NCI-H2107 treated with DMSO at 0.1 percent for 48 hours (cell line): ENCODE measurements at regions not wholly inside any gene's neighbourhood (a gene's known extent, or its start where the extent isn't known, plus 50 kb on each side); places are given as distances from the start of the nearest gene placed in this dataset.
A peak's percentile ranks its signal among the peaks of the same experiment; 100 is the strongest.

Experiments
- DNase-seq: peaks from one replicate; lab custom pipeline; 2025; ENCODE audit not compliant: unreplicated experiment; lab: John Stamatoyannopoulos, UW

GRCh38 chr4:161237495-161237894 is 926.3 kb downstream of the FSTL5 start:
- no peak for DNase-seq

- DNase-seq: no peak
Measured at GRCh38 chr4:161225327-161225726, 938.5 kb downstream of the FSTL5 start.

GRCh38 chr4:161222889-161223288 is 940.9 kb downstream of the FSTL5 start:
- no peak for DNase-seq

- no peak for DNase-seq
Measured at GRCh38 chr4:161208564-161208963, 955.2 kb downstream of the FSTL5 start.

- no peak for DNase-seq
Measured at GRCh38 chr4:161206528-161207080, 957.2 kb downstream of the FSTL5 start.

- no peak for DNase-seq
Measured at GRCh38 chr4:161203865-161204264, 959.9 kb downstream of the FSTL5 start.

GRCh38 chr4:161197912-161198311 is 965.9 kb downstream of the FSTL5 start:
- no peak for DNase-seq

GRCh38 chr4:161197474-161197873 is 966.3 kb downstream of the FSTL5 start:
- DNase-seq: no peak

GRCh38 chr4:161189286-161190134 is 974.3 kb downstream of the FSTL5 start:
- no peak for DNase-seq

- DNase-seq: peak; percentile 5
Measured at GRCh38 chr4:161188578-161188977, 975.2 kb downstream of the FSTL5 start.

GRCh38 chr4:161187569-161187968 is 976.2 kb downstream of the FSTL5 start:
- no peak for DNase-seq

GRCh38 chr4:161186750-161187149 is 977.0 kb downstream of the FSTL5 start:
- DNase-seq: no peak

GRCh38 chr4:161186012-161186411 is 977.8 kb downstream of the FSTL5 start:
- no peak for DNase-seq

- no peak for DNase-seq
Measured at GRCh38 chr4:161183729-161184128, 980.1 kb downstream of the FSTL5 start.

GRCh38 chr4:161182913-161183312 is 980.9 kb downstream of the FSTL5 start:
- DNase-seq: no peak

- no peak for DNase-seq
Measured at GRCh38 chr4:161178310-161178709, 985.5 kb downstream of the FSTL5 start.

- DNase-seq: no peak
Measured at GRCh38 chr4:161172396-161173026, 991.3 kb downstream of the FSTL5 start.

- DNase-seq: no peak
Measured at GRCh38 chr4:161167539-161167938, 996.3 kb downstream of the FSTL5 start.

GRCh38 chr4:161160718-161161117 is 1003.1 kb downstream of the FSTL5 start:
- DNase-seq: no peak

GRCh38 chr4:161148051-161148450 is 1015.7 kb downstream of the FSTL5 start:
- DNase-seq: no peak

- DNase-seq: no peak
Measured at GRCh38 chr4:161143375-161143774, 1020.4 kb downstream of the FSTL5 start.

GRCh38 chr4:161134795-161135194 is 1029.0 kb downstream of the FSTL5 start:
- DNase-seq: no peak
